Glutamatergic neuron (in vitro differentiated cells): ENCODE measurements at regions not wholly inside any gene's neighbourhood (a gene's known extent, or its start where the extent isn't known, plus 50 kb on each side); places are given as distances from the start of the nearest gene placed in this dataset.

Source experiments
- DNase-seq: peaks from one replicate; pipeline ENCODE4 v3.0.0; 2022
- H3K27ac Mint-ChIP-seq: one replicate; pipeline ENCODE4 v1.8.0; 2020; ENCODE audit warnings: mild to moderate bottlenecking, mixed read lengths, inconsistent platforms; ENCODE audit not compliant: unreplicated experiment
- H3K27me3 Mint-ChIP-seq: one replicate; pipeline ENCODE4 v1.8.0; 2020; ENCODE audit warnings: mild to moderate bottlenecking, moderate library complexity, mixed read lengths, inconsistent platforms; ENCODE audit not compliant: unreplicated experiment
- H3K36me3 Mint-ChIP-seq: one replicate; pipeline ENCODE4 v1.8.0; 2020; ENCODE audit warnings: mild to moderate bottlenecking, mixed read lengths, inconsistent platforms; ENCODE audit not compliant: unreplicated experiment
- H3K4me1 Mint-ChIP-seq: one replicate; pipeline ENCODE4 v1.8.0; 2020; ENCODE audit warnings: mild to moderate bottlenecking, low read depth, mixed read lengths, inconsistent platforms; ENCODE audit not compliant: unreplicated experiment
- H3K4me3 Mint-ChIP-seq: one replicate; pipeline ENCODE4 v1.8.0; 2020; ENCODE audit warnings: mild to moderate bottlenecking, mixed read lengths, inconsistent platforms; ENCODE audit not compliant: unreplicated experiment
- H3K9me3 Mint-ChIP-seq: one replicate; pipeline ENCODE4 v1.8.0; 2020; ENCODE audit warnings: mild to moderate bottlenecking, moderate library complexity, mixed read lengths, inconsistent platforms; ENCODE audit not compliant: unreplicated experiment
- CTCF ChIP-seq: fragments of 200-600 bp; sonication (generic); IDR thresholded peaks from one replicate; pipeline ENCODE4 v1.5.0; 2021; ENCODE audit not compliant: partially characterized antibody, unreplicated experiment

- H3K4me3 Mint-ChIP-seq, result no peak overlapping the region
- H3K9me3 Mint-ChIP-seq, result no peaks in the 10 kb centered on the region
- DNase-seq, result no peak
- TF ChIP-seq CTCF, result no peak
- H3K27me3 Mint-ChIP-seq, result no peaks in the 10 kb centered on the region
- H3K4me1 Mint-ChIP-seq, result no peaks in the 10 kb centered on the region
- H3K27ac Mint-ChIP-seq, result no peak overlapping the region
- no peaks in the 10 kb centered on the region for H3K36me3 Mint-ChIP-seq
Observed at GRCh38 chr11:98027652-98028051, 993.1 kb upstream of the CNTN5 start.

- no peaks in the 10 kb centered on the region for H3K27me3 Mint-ChIP-seq
- no peaks in the 10 kb centered on the region for H3K36me3 Mint-ChIP-seq
- no peak for DNase-seq
- no peak overlapping the region for H3K4me3 Mint-ChIP-seq
- H3K9me3 Mint-ChIP-seq, result peaks cover 1% of the 10 kb centered on the region
- H3K27ac Mint-ChIP-seq, result no peak overlapping the region
- no peaks in the 10 kb centered on the region for H3K4me1 Mint-ChIP-seq
- no peak for TF ChIP-seq CTCF
Observed at GRCh38 chr11:98029832-98030231, 990.9 kb upstream of the CNTN5 start.

- no peak for DNase-seq
- peaks cover 2% of the 10 kb centered on the region for H3K27me3 Mint-ChIP-seq
- no peak overlapping the region for H3K27ac Mint-ChIP-seq
- peaks cover 1% of the 10 kb centered on the region for H3K9me3 Mint-ChIP-seq
- no peak overlapping the region for H3K4me3 Mint-ChIP-seq
- no peaks in the 10 kb centered on the region for H3K4me1 Mint-ChIP-seq
- no peaks in the 10 kb centered on the region for H3K36me3 Mint-ChIP-seq
- TF ChIP-seq CTCF, result no peak
Observed at GRCh38 chr11:98036810-98037209, 983.9 kb upstream of the CNTN5 start.

GRCh38 chr11:98040061-98040808 lies 980.5 kb upstream of the CNTN5 start:
- no peak for TF ChIP-seq CTCF

GRCh38 chr11:98047647-98048046 lies 973.1 kb upstream of the CNTN5 start:
- no peak overlapping the region for H3K4me3 Mint-ChIP-seq
- H3K4me1 Mint-ChIP-seq, result no peaks in the 10 kb centered on the region
- no peak for TF ChIP-seq CTCF
- no peak overlapping the region for H3K27ac Mint-ChIP-seq
- no peaks in the 10 kb centered on the region for H3K9me3 Mint-ChIP-seq
- no peak for DNase-seq
- H3K36me3 Mint-ChIP-seq, result no peaks in the 10 kb centered on the region
- H3K27me3 Mint-ChIP-seq, result no peaks in the 10 kb centered on the region

More at GRCh38 chr11:98040061-98040808, 980.5 kb upstream of the CNTN5 start:
- DNase-seq, result no peak
- no peaks in the 10 kb centered on the region for H3K9me3 Mint-ChIP-seq
- H3K27ac Mint-ChIP-seq, result no peak overlapping the region
- peaks cover 2% of the 10 kb centered on the region for H3K27me3 Mint-ChIP-seq
- H3K4me1 Mint-ChIP-seq, result no peaks in the 10 kb centered on the region
- H3K36me3 Mint-ChIP-seq, result no peaks in the 10 kb centered on the region
- H3K4me3 Mint-ChIP-seq, result no peak overlapping the region
